K562 (cell line): ENCODE measurements at regions not wholly inside any gene's neighbourhood (a gene's known extent, or its start where the extent isn't known, plus 50 kb on each side); places are given as distances from the start of the nearest gene placed in this dataset.

Experiments used
- ATAC-seq: fragments of 200-7000 bp; cut with Tn5 transposase; 3 replicates; pipeline ENCODE4 v1.9.1; 2020; ENCODE audit warnings: moderate library complexity
- BruUV-seq: library from RNA; stranded (reverse); fragments of 400-500 nt; replicated peaks from 2 replicates; lab custom pipeline; 2021; lab: Mats Ljungman, UMichigan
- CTCF ChIA-PET: fragments of 300-600 bp; formaldehyde crosslinking; extraction: SDS; loops from one replicate; lab custom pipeline; 2021; ENCODE audit warnings: low intra/inter-chr PET ratio; lab: Yijun Ruan, JAX
- POLR2A ChIA-PET: fragments of 300-600, 350-650 bp; sonication (Branson Sonifier 250); formaldehyde crosslinking; extraction: SDS; loops from one replicate; lab custom pipeline; 2021; ENCODE audit warnings: antibody characterized with exemption, inconsistent platforms; lab: Yijun Ruan, JAX
- DNase-seq, 4 experiments: peaks; one replicate each; pipeline versions ENCODE4 v3.0.0 to v3.0.0-alpha.2; 2011 to 2018; ENCODE audit warnings: low spot score in 3 of 4, mixed read lengths in 3 of 4; ENCODE audit errors: extremely low read depth in 1 of 4
- FAIRE-seq: peaks from 2 replicates; lab custom pipeline; 2011; peaks lifted over from hg19 to GRCh38; lab: Jason Lieb, UNC
- H2AFZ ChIP-seq: 2 replicates; pipeline ENCODE4 v1.6.0; 2011; ENCODE audit warnings: low read depth, low read length, control low read depth, inconsistent platforms
- H3K27ac ChIP-seq: fragments of 200-600 bp; 3 replicates; pipeline ENCODE4 v1.8.0; 2011; ENCODE audit warnings: low read depth, mild to moderate bottlenecking, control low read depth, inconsistent platforms, low read length, moderate library complexity, mixed read lengths; ENCODE audit errors: extremely low read depth
- H3K27me3 ChIP-seq, 2 experiments: fragments of 300-600 bp in 1 of 2; 2 replicates in 1 of 2; 3 replicates in 1 of 2; pipeline versions ENCODE4 v1.6.0 to v1.8.0; 2011; ENCODE audit warnings: inconsistent platforms in 2 of 2, low read length in 2 of 2, mild to moderate bottlenecking in 1 of 2, mixed read lengths in 1 of 2, moderate library complexity in 1 of 2; ENCODE audit not compliant: control insufficient read depth in 2 of 2, insufficient read depth in 2 of 2
- H3K36me3 ChIP-seq: fragments of 300-600 bp; 3 replicates; pipeline ENCODE4 v1.8.0; 2011; ENCODE audit warnings: mild to moderate bottlenecking, low read length, inconsistent platforms; ENCODE audit not compliant: control insufficient read depth, insufficient read depth
- H3K4me1 ChIP-seq, 2 experiments: fragments of 200-600 bp in 1 of 2; replicated peaks in 1 of 2; 2 replicates in 1 of 2; 3 replicates in 1 of 2; pipeline versions ENCODE4 v1.5.1 to v1.8.0; 2011; ENCODE audit warnings: inconsistent platforms in 2 of 2, low read length in 2 of 2, mild to moderate bottlenecking in 1 of 2, mixed read lengths in 1 of 2, moderate library complexity in 1 of 2; ENCODE audit not compliant: control insufficient read depth in 2 of 2, insufficient read depth in 2 of 2
- H3K4me2 ChIP-seq: 2 replicates; pipeline ENCODE4 v1.6.1; 2011; ENCODE audit warnings: low read length, control low read depth, inconsistent platforms, mixed read lengths; ENCODE audit not compliant: insufficient read depth
- H3K4me3 ChIP-seq: fragments of 200-600 bp; sonication (generic), shearing (Covaris generic); 2 replicates; pipeline ENCODE4 v1.5.1; 2016; ENCODE audit warnings: control low read depth, inconsistent platforms
- H3K79me2 ChIP-seq: fragments of 200-600 bp; 3 replicates; pipeline ENCODE4 v1.8.0; 2011; ENCODE audit warnings: low read length, inconsistent platforms; ENCODE audit not compliant: control insufficient read depth, insufficient read depth
- H3K9ac ChIP-seq, 2 experiments: 2 replicates each; pipeline versions ENCODE4 v1.6.0 to v1.6.1; 2011; ENCODE audit warnings: low read depth in 2 of 2, low read length in 2 of 2, control low read depth in 1 of 2, inconsistent platforms in 1 of 2, mild to moderate bottlenecking in 1 of 2, mixed read lengths in 1 of 2; ENCODE audit not compliant: insufficient read depth in 1 of 2
- H3K9me1 ChIP-seq: one replicate; pipeline ENCODE4 v1.6.0; 2011; ENCODE audit warnings: inconsistent platforms, mild to moderate bottlenecking, low read length, moderate library complexity; ENCODE audit not compliant: control insufficient read depth, insufficient read depth
- H3K9me3 ChIP-seq: replicated peaks from 2 replicates; pipeline ENCODE4 v1.5.1; 2011; ENCODE audit warnings: low read depth, low read length, inconsistent platforms; ENCODE audit not compliant: control insufficient read depth, insufficient read depth
- H4K20me1 ChIP-seq: replicated peaks from 2 replicates; pipeline ENCODE4 v1.6.1; 2011; ENCODE audit warnings: low read length, inconsistent platforms, mixed read lengths; ENCODE audit not compliant: control insufficient read depth, insufficient read depth
- ATF2 ChIP-seq: sonication (generic); formaldehyde crosslinking; IDR thresholded peaks from 2 replicates; pipeline ENCODE4 v1.8.1; 2022; ENCODE audit warnings: missing genetic modification reagents
- BCLAF1 ChIP-seq, 2 experiments: fragments of 450-650 bp in 1 of 2; IDR thresholded peaks; 2 replicates each; pipeline ENCODE4 v1.6.1; 2011 to 2017; ENCODE audit warnings: low read depth in 2 of 2, antibody characterized with exemption in 1 of 2, borderline replicate concordance in 1 of 2, low read length in 1 of 2, mild to moderate bottlenecking in 1 of 2, mixed read lengths in 1 of 2; ENCODE audit not compliant: control insufficient read depth in 1 of 2
- BRF2 ChIP-seq: IDR thresholded peaks from 3 replicates; pipeline ENCODE4 v1.6.1; 2011; ENCODE audit warnings: borderline replicate concordance, mild to moderate bottlenecking; ENCODE audit not compliant: insufficient read length, insufficient read depth
- CBX1 ChIP-seq: sonication (generic); IDR thresholded peaks from 2 replicates; pipeline ENCODE4 v1.6.1; 2016; ENCODE audit warnings: antibody characterized with exemption, low read depth, mild to moderate bottlenecking
- FIP1L1 ChIP-seq: fragments of 200-400 bp; formaldehyde crosslinking; IDR thresholded peaks from 2 replicates; pipeline ENCODE4 v1.6.1; 2018; ENCODE audit warnings: mild to moderate bottlenecking, low read depth, low read length; ENCODE audit not compliant: poor library complexity, severe bottlenecking
- MYC ChIP-seq, 2 experiments: fragments of 250-450 bp in 1 of 2; sonication (Bioruptor Pico) in 1 of 2; IDR thresholded peaks; 2 replicates each; pipeline versions ENCODE4 v1.5.1 to v1.6.1; 2012 to 2021; ENCODE audit warnings: low read depth in 2 of 2, borderline replicate concordance in 1 of 2, improper control_type of control experiment in 1 of 2, low read length in 1 of 2, mild to moderate bottlenecking in 1 of 2, moderate library complexity in 1 of 2
- MYNN ChIP-seq, 2 experiments: sonication (generic); formaldehyde crosslinking in 1 of 2; IDR thresholded peaks; 2 replicates each; pipeline versions ENCODE4 v1.5.0 to v1.6.1; 2016 to 2020; ENCODE audit warnings: antibody characterized with exemption in 1 of 2, missing genetic modification reagents in 1 of 2
- PHTF2 ChIP-seq: fragments of 250-450 bp; sonication (Bioruptor Pico); IDR thresholded peaks from 2 replicates; pipeline ENCODE4 v1.5.0; 2021; ENCODE audit warnings: mild to moderate bottlenecking
- ZC3H11A ChIP-seq: IDR thresholded peaks from 2 replicates; pipeline ENCODE4 v1.6.1; 2012; ENCODE audit warnings: low read depth, low read length, improper control_type of control experiment
- ZKSCAN8 ChIP-seq: fragments of 200-800 bp; sonication (Bioruptor generic); IDR thresholded peaks from 2 replicates; pipeline ENCODE4 v1.6.1; 2016; ENCODE audit warnings: missing genetic modification characterization, missing compliant biosample characterization
- ZNF589 ChIP-seq: fragments of 200-800 bp; sonication (Bioruptor generic); IDR thresholded peaks from 2 replicates; pipeline ENCODE4 v1.6.1; 2016; ENCODE audit warnings: low read depth, missing genetic modification characterization, missing compliant biosample characterization
- ZNF592 ChIP-seq: fragments of 450-650 bp; IDR thresholded peaks from 2 replicates; pipeline ENCODE4 v1.6.1; 2017; ENCODE audit warnings: antibody characterized with exemption, mild to moderate bottlenecking
- WGBS: fragments of 100-300 bp; shearing (Covaris generic); methylation state at CpG from one replicate; pipeline ENCODE4 v1.1.6; 2016; ENCODE audit warnings: low coverage, mixed read lengths; ENCODE audit not compliant: insufficient coverage; ENCODE audit errors: missing lambda C conversion rate; 5-methylcytosine and 5-hydroxymethylcytosine counted together
- in situ Hi-C: fragments of 300-500 bp; cut with MboI; formaldehyde crosslinking; loops from 4 replicates; pipeline ENCODE4 v1.15.0; 2018; ENCODE audit warnings: inconsistent platforms, mixed read lengths
- intact Hi-C: fragments of 100-400 bp; cut with micrococcal nuclease; formaldehyde crosslinking; loops from 2 replicates; pipeline ENCODE4 v1.14.2; 2022

GRCh38 chr2:145119225-145119624 lies 599.3 kb upstream of the ZEB2 start:
- Histone ChIP-seq H3K36me3 (no peaks in the 10 kb centered on the region), H2AFZ (no peak overlapping the region), H4K20me1 (no peaks in the 10 kb centered on the region), H3K4me2 (no peak overlapping the region), H3K4me1 (no peaks in the 10 kb centered on the region), H3K27ac (no peak overlapping the region), H3K9me1 (no peaks in the 10 kb centered on the region), H3K79me2 (no peaks in the 10 kb centered on the region), H3K9me3 (no peaks in the 10 kb centered on the region), H3K4me3 (no peak overlapping the region), H3K9ac (no peak overlapping the region), H3K27me3 (no peaks in the 10 kb centered on the region)
- POLR2A ChIA-PET, result no interaction called here
- in situ Hi-C loops (no loop called here), intact Hi-C loops (no loop called here)
- FAIRE-seq (no peak), ATAC-seq (no peak), DNase-seq (no peak)
- BruUV-seq, result no TSS peak
- 67% methylated on average over 1 of the region's 1 CpG for WGBS
- CTCF ChIA-PET, result no interaction called here
- TF ChIP-seq ZNF589 (CRISPR knock-in tag), result no peak
- no peak for TF ChIP-seq CBX1
- TF ChIP-seq MYC (IDR thresholded peaks at IDR 0.05; ENCODE audit: low read depth, low read length), result no peak
- no peak for TF ChIP-seq MYC (CRISPR knock-in tag; IDR thresholded peaks at IDR 0.05; ENCODE audit: borderline replicate concordance, low read depth)
- TF ChIP-seq MYNN (IDR thresholded peaks at IDR 0.05), result no peak
- no peak for TF ChIP-seq MYNN (CRISPR knock-in tag; IDR thresholded peaks at IDR 0.05)
- no peak for TF ChIP-seq ZNF592
- TF ChIP-seq ATF2 (CRISPR knock-in tag), result no peak
- no peak for TF ChIP-seq BRF2
- TF ChIP-seq FIP1L1, result no peak
- TF ChIP-seq BCLAF1 (IDR thresholded peaks at IDR 0.05; ENCODE audit: borderline replicate concordance in 1 of 2, control insufficient read depth in 1 of 2, low read depth in 2 of 2, low read length in 1 of 2), result no peak
- no peak for TF ChIP-seq PHTF2 (CRISPR knock-in tag)
- no peak for TF ChIP-seq ZC3H11A
- no peak for TF ChIP-seq ZKSCAN8
